ENCODE measurements at regions not wholly inside any gene's neighbourhood (a gene's known extent, or its start where the extent isn't known, plus 50 kb on each side); places are given as distances from the start of the nearest gene placed in this dataset.

- TF ChIP-seq, protein P1, sequence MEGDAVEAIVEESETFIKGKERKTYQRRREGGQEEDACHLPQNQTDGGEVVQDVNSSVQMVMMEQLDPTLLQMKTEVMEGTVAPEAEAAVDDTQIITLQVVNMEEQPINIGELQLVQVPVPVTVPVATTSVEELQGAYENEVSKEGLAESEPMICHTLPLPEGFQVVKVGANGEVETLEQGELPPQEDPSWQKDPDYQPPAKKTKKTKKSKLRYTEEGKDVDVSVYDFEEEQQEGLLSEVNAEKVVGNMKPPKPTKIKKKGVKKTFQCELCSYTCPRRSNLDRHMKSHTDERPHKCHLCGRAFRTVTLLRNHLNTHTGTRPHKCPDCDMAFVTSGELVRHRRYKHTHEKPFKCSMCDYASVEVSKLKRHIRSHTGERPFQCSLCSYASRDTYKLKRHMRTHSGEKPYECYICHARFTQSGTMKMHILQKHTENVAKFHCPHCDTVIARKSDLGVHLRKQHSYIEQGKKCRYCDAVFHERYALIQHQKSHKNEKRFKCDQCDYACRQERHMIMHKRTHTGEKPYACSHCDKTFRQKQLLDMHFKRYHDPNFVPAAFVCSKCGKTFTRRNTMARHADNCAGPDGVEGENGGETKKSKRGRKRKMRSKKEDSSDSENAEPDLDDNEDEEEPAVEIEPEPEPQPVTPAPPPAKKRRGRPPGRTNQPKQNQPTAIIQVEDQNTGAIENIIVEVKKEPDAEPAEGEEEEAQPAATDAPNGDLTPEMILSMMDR (IDR thresholded peaks at IDR 0.05; ENCODE audit: low read depth, low read length) = no peak
- no peak overlapping the region for H3K4me3 ChIP-seq (ENCODE audit: low read depth, low read length)
These were observed 163.9 kb upstream of the SLC7A11 start for GRCh38 chr4:138405934-138406567.

- no peak overlapping the region for H3K4me3 ChIP-seq (ENCODE audit: low read depth, low read length)
- TF ChIP-seq, protein P1 (IDR thresholded peaks at IDR 0.05; ENCODE audit: low read depth, low read length) = no peak
These were observed 163.3 kb upstream of the SLC7A11 start for GRCh38 chr4:138405466-138405891.

DNA sequence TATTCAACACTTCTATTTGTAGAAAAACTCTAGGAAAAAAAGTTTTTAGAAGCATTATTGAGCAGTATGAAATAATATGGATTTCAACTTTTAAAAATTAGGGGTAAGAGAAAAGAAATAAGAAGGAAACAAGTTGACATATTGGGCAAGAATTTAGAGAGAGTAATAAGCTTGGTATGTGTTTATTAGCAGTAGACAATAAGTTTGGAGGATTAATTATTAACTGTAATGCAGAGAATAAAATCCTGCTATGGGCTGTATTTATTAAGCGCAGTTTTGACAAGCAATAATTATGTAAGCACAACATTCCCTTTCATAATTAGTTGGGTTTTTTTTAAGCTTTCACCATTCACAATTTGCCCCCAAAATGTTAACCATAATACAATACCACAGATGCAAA is 162.7 kb upstream of the SLC7A11 start:
- H3K4me3 ChIP-seq (ENCODE audit: low read depth, low read length) = no peak overlapping the region
- TF ChIP-seq, protein P1 (IDR thresholded peaks at IDR 0.05; ENCODE audit: low read depth, low read length) = no peak

DNA sequence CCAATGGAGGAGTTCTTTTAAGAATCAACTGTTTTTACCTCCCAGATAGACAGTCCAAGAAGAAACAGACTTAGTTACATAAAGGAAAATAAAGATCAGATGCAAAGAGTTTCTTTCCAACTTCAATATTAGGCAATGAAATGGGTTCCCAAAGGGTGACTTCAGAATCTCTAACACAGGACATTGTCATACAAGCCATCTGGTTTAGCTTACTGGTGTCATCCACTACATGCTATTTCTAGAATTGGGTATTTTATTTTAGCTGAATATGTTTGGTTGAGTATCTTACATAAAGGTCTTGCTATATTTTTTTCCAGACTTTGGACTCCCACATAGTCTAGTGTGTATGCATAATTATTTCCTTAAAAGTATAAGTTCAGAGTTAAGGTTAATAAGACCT is 162.1 kb upstream of the SLC7A11 start:
- TF ChIP-seq, protein P1 (IDR thresholded peaks at IDR 0.05; ENCODE audit: low read depth, low read length) = no peak
- no peak overlapping the region for H3K4me3 ChIP-seq (ENCODE audit: low read depth, low read length)

DNA sequence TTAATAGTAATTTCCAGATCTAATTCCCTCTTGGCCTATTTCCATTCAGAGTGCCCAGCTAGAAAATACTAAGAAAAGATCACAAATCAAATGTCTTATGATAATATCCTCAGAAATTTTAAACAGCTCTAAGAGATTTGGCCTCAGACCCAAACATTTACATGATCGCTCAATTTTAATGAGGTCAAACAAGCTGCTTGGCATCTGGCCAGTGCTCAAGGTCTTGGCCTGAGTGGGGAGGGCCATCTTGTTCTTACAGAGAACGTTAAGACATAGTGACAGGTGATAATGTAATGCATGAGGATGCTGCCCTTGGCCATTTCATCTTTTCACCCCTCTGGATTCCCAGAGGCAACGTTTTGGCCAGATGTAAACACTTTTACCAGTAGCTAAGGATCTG is 159.2 kb upstream of the SLC7A11 start:
- H3K4me3 ChIP-seq (ENCODE audit: low read depth, low read length) = no peak overlapping the region
- TF ChIP-seq, protein P1 (IDR thresholded peaks at IDR 0.05; ENCODE audit: low read depth, low read length) = no peak

DNA sequence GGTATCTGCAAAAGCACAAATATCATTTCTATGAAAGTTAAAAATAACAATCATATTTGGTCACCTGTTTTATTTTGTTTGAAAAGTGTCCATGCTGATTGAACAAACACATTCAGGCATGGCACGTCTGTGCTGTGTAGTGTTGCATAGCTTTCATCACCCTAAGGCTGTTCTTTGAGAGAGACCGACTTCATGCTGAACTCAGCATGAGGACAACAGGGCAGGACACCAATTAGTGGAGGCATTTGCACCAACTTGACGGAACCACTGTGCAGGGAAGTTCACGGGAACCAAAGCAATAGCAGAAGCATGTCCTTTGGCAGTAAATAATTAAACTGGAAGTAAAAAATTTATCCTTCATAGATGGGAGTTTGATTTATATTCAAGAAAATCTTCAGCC is 158.4 kb upstream of the SLC7A11 start:
- H3K4me3 ChIP-seq (ENCODE audit: low read depth, low read length) = no peak overlapping the region

DNA sequence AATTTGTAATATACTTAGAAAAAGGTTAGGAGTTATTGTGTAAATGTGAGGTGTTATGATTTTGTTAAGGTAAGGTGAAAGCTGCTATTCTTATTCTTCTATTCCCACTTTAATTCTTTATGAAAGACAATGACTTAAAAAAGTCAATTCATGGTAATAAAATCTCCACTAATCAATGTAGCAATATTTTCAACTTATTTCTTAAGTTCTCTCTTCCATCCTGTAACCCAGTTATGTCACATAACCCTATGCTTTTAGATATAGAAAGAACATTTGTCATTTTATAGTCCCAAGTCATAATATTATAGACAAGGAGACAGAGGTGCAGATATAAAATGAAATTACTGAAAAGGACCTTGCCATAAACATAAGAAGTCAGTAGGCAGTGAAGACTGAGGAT is 157.9 kb upstream of the SLC7A11 start:
- TF ChIP-seq, protein P1 (IDR thresholded peaks at IDR 0.05; ENCODE audit: low read depth, low read length) = no peak

More for the DNA sequence above, 158.4 kb upstream of the SLC7A11 start:
- TF ChIP-seq, protein P1 (IDR thresholded peaks at IDR 0.05; ENCODE audit: low read depth, low read length) = no peak

More for the DNA sequence above, 157.9 kb upstream of the SLC7A11 start:
- no peak overlapping the region for H3K4me3 ChIP-seq (ENCODE audit: low read depth, low read length)
